CD14-positive monocyte (primary cell): ENCODE measurements at regions not wholly inside any gene's neighbourhood (a gene's known extent, or its start where the extent isn't known, plus 50 kb on each side); places are given as distances from the start of the nearest gene placed in this dataset.
A peak's percentile ranks its signal among the peaks of the same experiment; 100 is the strongest.

Source experiments
- DNase-seq, 3 donors: peaks; one replicate each; pipeline ENCODE4 v3.0.0-alpha.2; 2011 to 2022
- H2AFZ ChIP-seq: 2 replicates; pipeline ENCODE4 v1.6.0; 2012; ENCODE audit warnings: mild to moderate bottlenecking, low read depth, low read length, inconsistent platforms; ENCODE audit not compliant: insufficient read depth, poor library complexity, severe bottlenecking
- H3K27ac ChIP-seq, 2 donors: 1 replicate in 1 of 2; 2 replicates in 1 of 2; pipeline ENCODE4 v1.5.1; 2012 to 2013; ENCODE audit warnings: low read length in 2 of 2, control low read depth in 1 of 2, inconsistent platforms in 1 of 2, low read depth in 1 of 2, mild to moderate bottlenecking in 1 of 2
- H3K27me3 ChIP-seq, 2 donors: one replicate each; pipeline versions ENCODE4 v1.6.0 to v1.6.1; 2011 to 2013; ENCODE audit warnings: low read length in 2 of 2; ENCODE audit not compliant: control insufficient read depth in 2 of 2, insufficient read depth in 2 of 2
- H3K36me3 ChIP-seq, 2 donors: replicated peaks in 1 of 2; 1 replicate in 1 of 2; 2 replicates in 1 of 2; pipeline versions ENCODE4 v1.5.1 to v1.6.1; 2012 to 2013; ENCODE audit warnings: low read length in 2 of 2, control low read depth in 1 of 2, inconsistent platforms in 1 of 2, mild to moderate bottlenecking in 1 of 2; ENCODE audit not compliant: insufficient read depth in 2 of 2, control insufficient read depth in 1 of 2
- H3K4me1 ChIP-seq, 2 donors: 1 replicate in 1 of 2; 2 replicates in 1 of 2; pipeline versions ENCODE4 v1.5.1 to v1.6.1; 2012 to 2013; ENCODE audit warnings: low read length in 2 of 2, control low read depth in 1 of 2, inconsistent platforms in 1 of 2, mild to moderate bottlenecking in 1 of 2, moderate library complexity in 1 of 2; ENCODE audit not compliant: insufficient read depth in 2 of 2, control insufficient read depth in 1 of 2
- H3K4me2 ChIP-seq: replicated peaks from 2 replicates; pipeline ENCODE3; 2012; ENCODE audit warnings: low read length, moderate library complexity, mild to moderate bottlenecking; ENCODE audit not compliant: poor library complexity, severe bottlenecking; ENCODE audit errors: extremely low read depth
- H3K4me3 ChIP-seq, 3 experiments: fragments of 200-600 bp in 1 of 3; sonication (generic) in 1 of 3; replicated peaks in 1 of 3; 1 replicate in 2 of 3; 2 replicates in 1 of 3; pipeline ENCODE4 v1.5.1; 2011 to 2013; ENCODE audit warnings: low read length in 3 of 3, mild to moderate bottlenecking in 3 of 3, control low read depth in 2 of 3, low read depth in 2 of 3, inconsistent platforms in 1 of 3, moderate library complexity in 1 of 3
- H3K79me2 ChIP-seq: 2 replicates; pipeline ENCODE4 v1.6.0; 2012; ENCODE audit warnings: mild to moderate bottlenecking, control low read depth, inconsistent platforms, low read length, moderate library complexity; ENCODE audit not compliant: insufficient read depth
- H3K9ac ChIP-seq: 2 replicates; pipeline ENCODE4 v1.6.0; 2017; ENCODE audit warnings: low read length, mild to moderate bottlenecking; ENCODE audit not compliant: insufficient read depth, poor library complexity, severe bottlenecking
- H3K9me3 ChIP-seq, 2 donors: replicated peaks in 1 of 2; 1 replicate in 1 of 2; 2 replicates in 1 of 2; pipeline versions ENCODE4 v1.5.1 to v1.6.1; 2012 to 2013; ENCODE audit warnings: low read length in 2 of 2, control low read depth in 1 of 2; ENCODE audit not compliant: control insufficient read depth in 1 of 2, insufficient read depth in 1 of 2
- H4K20me1 ChIP-seq: 2 replicates; pipeline ENCODE4 v1.6.0; 2012; ENCODE audit warnings: mild to moderate bottlenecking, low read length, control low read depth, moderate library complexity; ENCODE audit not compliant: insufficient read depth
- H3K27ac Mint-ChIP-seq, 7 donors: one replicate each; pipeline ENCODE4 v1.8.0; 2020; ENCODE audit warnings: mild to moderate bottlenecking in 7 of 7, mixed read lengths in 7 of 7, moderate library complexity in 6 of 7, inconsistent platforms in 2 of 7
- H3K27me3 Mint-ChIP-seq, 3 donors: one replicate each; pipeline ENCODE4 v1.8.0; 2021 to 2022; ENCODE audit warnings: low read depth in 3 of 3, mild to moderate bottlenecking in 3 of 3, mixed read lengths in 3 of 3, moderate library complexity in 3 of 3, inconsistent platforms in 1 of 3
- H3K36me3 Mint-ChIP-seq, 2 donors: one replicate each; pipeline ENCODE4 v1.8.0; 2020; ENCODE audit warnings: mixed read lengths in 2 of 2, inconsistent platforms in 1 of 2, mild to moderate bottlenecking in 1 of 2
- H3K4me1 Mint-ChIP-seq: one replicate; pipeline ENCODE4 v1.8.0; 2020; ENCODE audit warnings: mild to moderate bottlenecking, mixed read lengths
- H3K4me3 Mint-ChIP-seq, 2 donors: one replicate each; pipeline ENCODE4 v1.8.0; 2020; ENCODE audit warnings: mild to moderate bottlenecking in 2 of 2, mixed read lengths in 2 of 2, moderate library complexity in 1 of 2
- H3K9me3 Mint-ChIP-seq, 7 donors: one replicate each; pipeline ENCODE4 v1.8.0; 2020 to 2022; ENCODE audit warnings: mixed read lengths in 7 of 7, mild to moderate bottlenecking in 6 of 7, moderate library complexity in 6 of 7, inconsistent platforms in 2 of 7
- WGBS: methylation state at CpG from one replicate; pipeline ENCODE4 v1.1.5; 2013; ENCODE audit warnings: missing lambda C conversion rate; ENCODE audit not compliant: insufficient coverage; 5-methylcytosine and 5-hydroxymethylcytosine counted together
- intact Hi-C, 2 donors: fragments of 100-400 bp; cut with micrococcal nuclease; formaldehyde crosslinking; loops; one replicate each; pipeline versions ENCODE4 v1.15.0 to v1.15.1; 2023
- TF ChIP-seq, protein P1 (sequence below): fragments of 200-600 bp; IDR thresholded peaks from one replicate; pipeline ENCODE4 v1.8.0; 2022; ENCODE audit warnings: antibody characterized with exemption, mild to moderate bottlenecking

DNA sequence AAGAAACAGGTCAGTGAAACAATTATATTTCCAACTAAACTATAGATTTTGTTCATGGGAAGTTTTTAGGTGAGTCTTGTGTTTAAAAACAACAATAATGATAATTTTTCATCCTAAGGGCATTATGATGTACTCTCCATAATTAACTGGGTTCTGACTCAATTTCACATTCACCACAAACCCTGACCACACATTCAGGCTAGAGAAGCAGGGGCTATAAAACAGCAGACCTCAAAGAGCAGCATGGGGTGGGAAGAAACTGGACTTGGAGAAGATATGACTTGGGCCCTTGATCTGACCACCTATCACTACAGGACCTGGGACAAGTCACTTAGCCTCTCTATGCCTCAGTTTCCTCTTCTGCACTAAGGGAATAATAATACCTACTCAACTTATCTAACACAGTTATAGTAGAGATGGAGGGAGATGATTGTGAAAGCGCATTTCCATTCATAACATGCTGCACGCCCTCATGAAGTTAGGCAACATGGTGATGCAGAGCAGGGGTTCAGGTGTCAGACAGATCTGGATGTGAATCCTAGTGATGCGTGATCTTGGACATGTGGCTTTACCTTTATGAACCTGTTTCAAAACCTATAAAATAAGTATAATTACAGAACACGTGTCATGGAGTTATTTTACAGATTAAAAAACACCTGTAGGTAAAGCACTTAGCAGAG, 63.0 kb upstream of the ACP3 start:
- TF ChIP-seq, protein P1, sequence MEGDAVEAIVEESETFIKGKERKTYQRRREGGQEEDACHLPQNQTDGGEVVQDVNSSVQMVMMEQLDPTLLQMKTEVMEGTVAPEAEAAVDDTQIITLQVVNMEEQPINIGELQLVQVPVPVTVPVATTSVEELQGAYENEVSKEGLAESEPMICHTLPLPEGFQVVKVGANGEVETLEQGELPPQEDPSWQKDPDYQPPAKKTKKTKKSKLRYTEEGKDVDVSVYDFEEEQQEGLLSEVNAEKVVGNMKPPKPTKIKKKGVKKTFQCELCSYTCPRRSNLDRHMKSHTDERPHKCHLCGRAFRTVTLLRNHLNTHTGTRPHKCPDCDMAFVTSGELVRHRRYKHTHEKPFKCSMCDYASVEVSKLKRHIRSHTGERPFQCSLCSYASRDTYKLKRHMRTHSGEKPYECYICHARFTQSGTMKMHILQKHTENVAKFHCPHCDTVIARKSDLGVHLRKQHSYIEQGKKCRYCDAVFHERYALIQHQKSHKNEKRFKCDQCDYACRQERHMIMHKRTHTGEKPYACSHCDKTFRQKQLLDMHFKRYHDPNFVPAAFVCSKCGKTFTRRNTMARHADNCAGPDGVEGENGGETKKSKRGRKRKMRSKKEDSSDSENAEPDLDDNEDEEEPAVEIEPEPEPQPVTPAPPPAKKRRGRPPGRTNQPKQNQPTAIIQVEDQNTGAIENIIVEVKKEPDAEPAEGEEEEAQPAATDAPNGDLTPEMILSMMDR, result no peak
- no peak overlapping the region for H3K9ac ChIP-seq
- Mint-ChIP-seq H3K27ac (peak overlapping the region in 2 of 7 donors; percentile 4 to 30), H3K27me3 (no peaks in the 10 kb centered on the region), H3K36me3 (no peaks in the 10 kb centered on the region), H3K9me3 (no peaks in the 10 kb centered on the region), H3K4me3 (no peak overlapping the region), H3K4me1 (peaks cover 22% of the 10 kb centered on the region)
- no peak overlapping the region for H3K4me2 ChIP-seq
- no CpG with 5 or more reads among the region's 4 CpGs for WGBS
- no peaks in the 10 kb centered on the region for H3K36me3 ChIP-seq
- no peaks in the 10 kb centered on the region for H3K79me2 ChIP-seq
- intact Hi-C loops, result loop anchor here in 1 of 2 donors (2.0 kb wide), 1 partner anchor 89 kb away; no protein-coding TSS in a partner anchor
- H3K27me3 ChIP-seq, result no peaks in the 10 kb centered on the region
- H3K9me3 ChIP-seq, result no peaks in the 10 kb centered on the region
- H2AFZ ChIP-seq, result peak overlapping the region; percentile 1
- peaks cover 0 to 2% of the 10 kb centered on the region in 2 donors for H3K4me1 ChIP-seq
- no peak for DNase-seq
- H3K27ac ChIP-seq, result no peak overlapping the region
- H3K4me3 ChIP-seq, result no peak overlapping the region
- no peaks in the 10 kb centered on the region for H4K20me1 ChIP-seq

DNA sequence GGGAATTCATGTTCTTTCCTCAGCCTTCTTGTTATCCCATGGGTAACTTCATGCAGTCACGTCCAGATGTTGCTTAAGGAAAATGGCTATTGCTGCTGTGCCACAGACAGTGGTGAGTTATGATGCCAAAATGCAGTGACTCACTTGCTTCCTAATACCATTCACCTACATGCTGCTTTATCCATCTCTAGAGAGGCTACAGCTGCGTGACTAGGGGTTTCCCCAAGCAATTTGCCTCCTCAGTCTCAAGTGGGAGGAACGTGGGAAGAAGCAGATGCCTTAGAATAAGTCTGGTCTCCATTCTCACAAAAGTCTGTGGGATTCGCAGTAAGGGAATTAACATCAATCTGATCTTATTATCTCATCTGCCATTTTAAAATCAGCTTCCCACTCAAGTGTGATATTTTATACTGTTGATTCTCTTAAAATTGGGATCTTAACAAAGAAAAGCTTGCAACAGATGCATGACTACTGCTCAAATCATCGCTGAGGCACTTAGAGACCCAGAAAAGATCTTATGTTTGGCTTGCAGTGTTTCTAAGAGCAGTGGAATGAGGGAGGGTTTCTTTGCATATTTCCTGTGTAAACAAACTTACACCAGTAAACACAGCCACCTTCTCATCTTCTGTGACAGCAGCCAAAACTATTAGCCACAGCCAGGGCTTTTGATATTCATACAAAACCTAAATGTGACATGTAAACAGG, 62.0 kb upstream of the ACP3 start:
- peaks cover 0 to 2% of the 10 kb centered on the region in 2 donors for H3K4me1 ChIP-seq
- no peaks in the 10 kb centered on the region for H3K27me3 ChIP-seq
- TF ChIP-seq, protein P1, result no peak
- no peak overlapping the region for H3K4me3 Mint-ChIP-seq
- no peaks in the 10 kb centered on the region for H3K36me3 Mint-ChIP-seq
- intact Hi-C loops, result loop anchor here in 1 of 2 donors (2.0 kb wide), 1 partner anchor 88 kb away; no protein-coding TSS in a partner anchor
- H3K4me1 Mint-ChIP-seq, result peaks cover 18% of the 10 kb centered on the region
- H3K27ac Mint-ChIP-seq, result no peak overlapping the region
- H3K36me3 ChIP-seq, result no peaks in the 10 kb centered on the region
- no peak overlapping the region for H3K9ac ChIP-seq
- no peaks in the 10 kb centered on the region for H3K27me3 Mint-ChIP-seq
- no peaks in the 10 kb centered on the region for H3K9me3 Mint-ChIP-seq
- H3K27ac ChIP-seq, result no peak overlapping the region
- H3K4me2 ChIP-seq, result no peak overlapping the region
- H3K9me3 ChIP-seq, result no peaks in the 10 kb centered on the region
- H3K79me2 ChIP-seq, result no peaks in the 10 kb centered on the region
- WGBS, result no CpG with 5 or more reads among the region's 5 CpGs
- H2AFZ ChIP-seq, result peak overlapping the region; percentile 6
- DNase-seq, result no peak
- no peak overlapping the region for H3K4me3 ChIP-seq
- no peaks in the 10 kb centered on the region for H4K20me1 ChIP-seq
